ENCODE measurements at regions not wholly inside any gene's neighbourhood (a gene's known extent, or its start where the extent isn't known, plus 50 kb on each side); places are given as distances from the start of the nearest gene placed in this dataset.

- intact Hi-C loops (cut with DNase I): no loop called here
- Histone ChIP-seq H3K9ac (ENCODE audit: low read depth in 2 of 2, low read length in 2 of 2) (no peak overlapping the region), H3K27ac (no peak overlapping the region), H3K4me1 (no peaks in the 10 kb centered on the region), H3K4me3 (no peak overlapping the region), H3K27me3 (no peaks in the 10 kb centered on the region), H3K36me3 (no peaks in the 10 kb centered on the region), H3K9me3 (no peaks in the 10 kb centered on the region)
- no peak for TF ChIP-seq CTCF (IDR thresholded peaks at IDR 0.05)
- no peak for DNase-seq
Measured at GRCh38 chr13:64075543-64076271, 2660.1 kb upstream of the PCDH20 start.

GRCh38 chr13:64074971-64075474 is 2659.4 kb upstream of the PCDH20 start:
- H3K9ac ChIP-seq (ENCODE audit: low read depth in 2 of 2, low read length in 2 of 2): no peak overlapping the region
- TF ChIP-seq CTCF (IDR thresholded peaks at IDR 0.05): no peak
- no peak for DNase-seq
- no peak overlapping the region for H3K27ac ChIP-seq
- intact Hi-C loops (cut with DNase I): no loop called here
- H3K27me3 ChIP-seq: no peaks in the 10 kb centered on the region
- H3K36me3 ChIP-seq: no peaks in the 10 kb centered on the region
- H3K4me1 ChIP-seq: no peaks in the 10 kb centered on the region
- no peaks in the 10 kb centered on the region for H3K9me3 ChIP-seq
- H3K4me3 ChIP-seq: no peak overlapping the region

- no peaks in the 10 kb centered on the region for H3K27me3 ChIP-seq
- H3K4me3 ChIP-seq: no peak overlapping the region
- H3K27ac ChIP-seq: no peak overlapping the region
- no peaks in the 10 kb centered on the region for H3K4me1 ChIP-seq
- H3K9ac ChIP-seq (ENCODE audit: low read depth in 2 of 2, low read length in 2 of 2): no peak overlapping the region
- DNase-seq: no peak
- no peak for TF ChIP-seq CTCF (IDR thresholded peaks at IDR 0.05)
- intact Hi-C loops (cut with DNase I): no loop called here
- no peaks in the 10 kb centered on the region for H3K36me3 ChIP-seq
- no peaks in the 10 kb centered on the region for H3K9me3 ChIP-seq
Measured at GRCh38 chr13:64073203-64073602, 2657.6 kb upstream of the PCDH20 start.

- no peak overlapping the region for H3K4me3 ChIP-seq
- no peaks in the 10 kb centered on the region for H3K4me1 ChIP-seq
- H3K9ac ChIP-seq (ENCODE audit: low read depth in 2 of 2, low read length in 2 of 2): no peak overlapping the region
- H3K9me3 ChIP-seq: no peaks in the 10 kb centered on the region
- intact Hi-C loops (cut with DNase I): no loop called here
- no peak for TF ChIP-seq CTCF (IDR thresholded peaks at IDR 0.05)
- DNase-seq: no peak
- no peak overlapping the region for H3K27ac ChIP-seq
- H3K27me3 ChIP-seq: no peaks in the 10 kb centered on the region
- no peaks in the 10 kb centered on the region for H3K36me3 ChIP-seq
Measured at GRCh38 chr13:64071352-64071751, 2655.7 kb upstream of the PCDH20 start.

- Histone ChIP-seq H3K36me3 (no peaks in the 10 kb centered on the region), H3K27ac (no peak overlapping the region), H3K27me3 (no peaks in the 10 kb centered on the region), H3K4me1 (no peaks in the 10 kb centered on the region), H3K9me3 (no peaks in the 10 kb centered on the region), H3K4me3 (no peak overlapping the region), H3K9ac (ENCODE audit: low read depth in 2 of 2, low read length in 2 of 2) (no peak overlapping the region)
- TF ChIP-seq CTCF (IDR thresholded peaks at IDR 0.05): no peak
- no peak for DNase-seq
- intact Hi-C loops (cut with DNase I): no loop called here
Measured at GRCh38 chr13:64069892-64070291, 2654.2 kb upstream of the PCDH20 start.

Measured in colonic mucosa (tissue), 4 donors.